ENCODE measurements at regions not wholly inside any gene's neighbourhood (a gene's known extent, or its start where the extent isn't known, plus 50 kb on each side); places are given as distances from the start of the nearest gene placed in this dataset.

- TF ChIP-seq, protein P1, sequence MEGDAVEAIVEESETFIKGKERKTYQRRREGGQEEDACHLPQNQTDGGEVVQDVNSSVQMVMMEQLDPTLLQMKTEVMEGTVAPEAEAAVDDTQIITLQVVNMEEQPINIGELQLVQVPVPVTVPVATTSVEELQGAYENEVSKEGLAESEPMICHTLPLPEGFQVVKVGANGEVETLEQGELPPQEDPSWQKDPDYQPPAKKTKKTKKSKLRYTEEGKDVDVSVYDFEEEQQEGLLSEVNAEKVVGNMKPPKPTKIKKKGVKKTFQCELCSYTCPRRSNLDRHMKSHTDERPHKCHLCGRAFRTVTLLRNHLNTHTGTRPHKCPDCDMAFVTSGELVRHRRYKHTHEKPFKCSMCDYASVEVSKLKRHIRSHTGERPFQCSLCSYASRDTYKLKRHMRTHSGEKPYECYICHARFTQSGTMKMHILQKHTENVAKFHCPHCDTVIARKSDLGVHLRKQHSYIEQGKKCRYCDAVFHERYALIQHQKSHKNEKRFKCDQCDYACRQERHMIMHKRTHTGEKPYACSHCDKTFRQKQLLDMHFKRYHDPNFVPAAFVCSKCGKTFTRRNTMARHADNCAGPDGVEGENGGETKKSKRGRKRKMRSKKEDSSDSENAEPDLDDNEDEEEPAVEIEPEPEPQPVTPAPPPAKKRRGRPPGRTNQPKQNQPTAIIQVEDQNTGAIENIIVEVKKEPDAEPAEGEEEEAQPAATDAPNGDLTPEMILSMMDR (IDR thresholded peaks at IDR 0.05; ENCODE audit: low read depth, low read length), result no peak
- no peak for DNase-seq (ENCODE audit: extremely low read depth, low read depth)
Observed at GRCh38 chr5:155989879-155990278, 337.1 kb upstream of the SGCD start.

GRCh38 chr5:155996123-155996522, 330.8 kb upstream of the SGCD start:
- DNase-seq (ENCODE audit: extremely low read depth, low read depth), result no peak

DNA sequence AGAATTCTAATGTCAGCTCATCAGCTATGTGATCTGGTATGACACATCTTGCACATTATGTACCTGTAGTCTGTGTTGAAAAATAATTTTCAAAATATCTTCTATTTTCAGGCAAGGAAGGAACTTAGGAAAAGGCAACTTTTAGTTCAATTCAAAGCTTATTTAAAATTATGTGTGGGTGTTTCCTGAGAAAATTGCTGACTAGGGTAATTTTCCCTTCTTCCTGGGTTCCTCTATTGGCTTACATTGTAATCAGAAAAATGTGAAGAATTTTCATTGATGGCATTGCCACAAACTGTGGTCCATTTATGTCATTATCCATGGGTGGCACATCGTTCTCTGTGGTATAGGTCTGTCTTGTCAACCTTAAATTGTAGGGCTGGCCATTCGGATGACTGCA, 328.7 kb upstream of the SGCD start:
- TF ChIP-seq, protein P1 (IDR thresholded peaks at IDR 0.05; ENCODE audit: low read depth, low read length), result no peak
- DNase-seq (ENCODE audit: extremely low read depth, low read depth), result no peak

More at GRCh38 chr5:155996123-155996522, 330.8 kb upstream of the SGCD start:
- TF ChIP-seq, protein P1 (IDR thresholded peaks at IDR 0.05; ENCODE audit: low read depth, low read length), result no peak

DNA sequence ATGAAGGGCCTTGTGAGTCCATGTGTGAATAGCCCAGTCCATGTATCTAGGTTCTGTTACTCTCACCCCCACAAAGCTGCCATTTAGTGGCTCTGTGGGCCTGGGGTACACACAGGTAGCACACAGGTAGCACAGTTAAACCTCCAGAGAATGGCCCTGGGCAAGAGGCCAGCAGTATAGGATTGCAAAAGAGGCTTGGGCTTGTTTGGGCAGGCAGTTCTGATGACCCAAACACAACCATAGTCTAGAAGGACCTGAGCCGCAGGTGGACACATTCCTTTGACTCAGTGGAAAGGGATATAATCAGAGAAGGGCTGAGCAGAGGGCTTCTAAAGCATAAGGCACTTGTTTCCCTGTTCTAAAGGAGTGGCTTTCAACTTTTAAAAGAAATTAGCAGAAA, 326.8 kb upstream of the SGCD start:
- TF ChIP-seq, protein P1 (IDR thresholded peaks at IDR 0.05; ENCODE audit: low read depth, low read length), result no peak
- no peak for DNase-seq (ENCODE audit: extremely low read depth, low read depth)

- TF ChIP-seq, protein P1 (IDR thresholded peaks at IDR 0.05; ENCODE audit: low read depth, low read length), result no peak
Observed at GRCh38 chr5:156004754-156005153, 322.2 kb upstream of the SGCD start.

GRCh38 chr5:156006026-156006647, 320.8 kb upstream of the SGCD start:
- no peak for DNase-seq (ENCODE audit: extremely low read depth, low read depth)
- TF ChIP-seq, protein P1 (IDR thresholded peaks at IDR 0.05; ENCODE audit: low read depth, low read length), result no peak

More at GRCh38 chr5:156004754-156005153, 322.2 kb upstream of the SGCD start:
- DNase-seq (ENCODE audit: extremely low read depth, low read depth), result no peak

DNA sequence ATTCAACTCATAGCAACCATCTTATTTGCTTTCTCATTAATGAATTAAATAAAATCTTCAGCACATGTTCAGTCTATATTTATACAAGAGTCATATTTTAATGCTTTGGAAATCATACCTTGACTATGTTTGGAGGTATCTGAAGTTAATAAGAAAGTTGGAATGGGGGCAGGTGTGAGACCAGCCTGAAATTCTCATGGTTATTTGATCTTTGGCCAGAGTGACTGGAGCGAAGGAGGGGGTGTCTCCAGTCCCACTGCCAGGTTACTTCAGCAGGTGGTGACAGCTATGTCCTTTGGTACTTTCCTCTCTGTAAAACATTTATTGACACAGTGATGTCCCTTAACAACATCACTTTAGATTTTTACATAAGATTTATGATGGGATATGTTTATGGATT, 318.1 kb upstream of the SGCD start:
- TF ChIP-seq, protein P1 (IDR thresholded peaks at IDR 0.05; ENCODE audit: low read depth, low read length), result no peak
- no peak for DNase-seq (ENCODE audit: extremely low read depth, low read depth)

All from AG09319 (cell line).